GM18907 (cell line): ENCODE measurements at regions not wholly inside any gene's neighbourhood (a gene's known extent, or its start where the extent isn't known, plus 50 kb on each side); places are given as distances from the start of the nearest gene placed in this dataset.

Experiments
- ATAC-seq: cut with Tn5 transposase; IDR thresholded peaks from one replicate; pipeline ENCODE4 v1.9.1; 2021; ENCODE audit warnings: mild to moderate bottlenecking, moderate library complexity; ENCODE audit not compliant: unreplicated experiment

DNA sequence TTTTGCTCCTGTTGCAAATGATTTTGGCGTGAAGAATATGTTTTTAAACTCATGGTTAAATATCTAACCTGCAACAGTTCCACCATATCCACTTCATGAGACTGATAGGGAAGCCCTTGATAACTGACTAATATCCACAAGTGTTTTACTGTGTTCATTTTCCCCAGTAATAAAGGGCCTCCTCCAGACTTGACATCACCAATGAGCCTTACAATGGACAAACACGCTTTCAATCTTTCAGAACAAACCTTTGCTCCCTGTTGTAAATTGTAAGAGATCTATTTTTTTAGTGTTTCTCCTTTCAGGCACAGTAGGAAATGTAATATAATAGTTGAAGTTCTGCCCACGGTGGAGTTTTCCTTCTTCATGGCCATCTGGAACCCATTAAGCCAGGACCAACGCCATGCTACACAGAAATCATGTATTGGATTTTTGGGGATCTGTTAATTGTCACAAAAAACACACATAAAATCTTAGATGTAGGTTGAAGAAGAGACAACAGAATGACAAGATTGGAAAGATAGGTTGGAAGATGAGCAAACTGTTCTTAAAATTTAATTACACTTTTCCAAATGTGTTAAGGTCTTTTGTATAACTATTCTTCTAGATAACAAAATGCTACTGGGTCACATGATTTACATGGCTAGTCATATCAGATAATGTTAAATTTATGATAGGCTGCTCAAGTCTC lies 1030.1 kb downstream of the FSTL5 start:
- peak; percentile 12 for ATAC-seq

DNA sequence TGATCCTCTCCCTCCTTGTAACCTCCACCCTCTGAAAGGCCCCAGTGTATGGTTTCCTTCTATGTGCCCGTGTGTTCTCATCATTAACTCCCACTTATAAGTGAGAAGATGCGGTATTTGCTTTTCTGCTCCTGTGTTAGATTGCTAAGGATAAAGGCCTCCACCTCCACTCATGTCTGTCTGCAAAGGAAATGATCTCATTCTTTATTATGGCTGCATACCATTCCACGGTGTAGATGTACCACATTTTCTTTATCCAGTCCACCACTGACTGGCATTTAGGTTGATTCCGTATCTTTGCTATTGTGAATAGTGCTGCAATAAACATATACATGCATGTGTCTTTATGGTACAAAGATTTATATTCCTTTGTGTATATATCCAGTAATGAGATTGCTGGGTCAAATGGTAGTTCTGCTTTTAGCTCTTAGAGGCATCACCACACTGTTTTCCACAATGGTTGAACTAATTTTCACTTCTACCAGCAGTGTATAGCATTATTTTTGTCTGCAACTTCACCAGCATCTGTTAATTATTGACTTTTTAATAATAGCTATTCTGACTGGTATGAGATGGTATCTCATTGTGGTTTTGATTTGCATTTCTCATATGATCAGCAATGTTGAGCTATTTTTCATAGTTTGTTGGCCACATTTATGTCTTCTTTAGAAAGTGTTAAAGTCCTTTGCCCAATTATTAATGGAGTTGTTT lies 1030.9 kb downstream of the FSTL5 start:
- ATAC-seq: peak; percentile 97

DNA sequence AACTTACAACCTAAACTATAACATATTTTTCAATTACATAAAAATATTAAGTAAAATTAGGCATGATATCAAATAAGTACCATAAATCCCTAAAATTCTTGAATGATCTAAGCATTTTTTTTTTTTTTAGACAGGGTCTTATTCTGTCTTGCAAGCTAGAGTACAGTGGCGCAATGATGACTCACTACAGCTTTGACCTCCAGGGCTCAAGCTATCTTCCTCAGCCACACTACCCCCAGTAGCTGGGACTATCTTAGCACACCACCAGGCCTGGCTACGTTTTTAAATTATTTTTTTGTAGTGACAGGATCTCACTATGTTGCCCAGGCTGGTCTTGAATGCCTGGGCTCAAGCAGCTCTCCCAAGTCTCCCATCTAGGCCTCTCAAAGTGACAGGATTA lies 1042.3 kb downstream of the FSTL5 start:
- no peak for ATAC-seq

DNA sequence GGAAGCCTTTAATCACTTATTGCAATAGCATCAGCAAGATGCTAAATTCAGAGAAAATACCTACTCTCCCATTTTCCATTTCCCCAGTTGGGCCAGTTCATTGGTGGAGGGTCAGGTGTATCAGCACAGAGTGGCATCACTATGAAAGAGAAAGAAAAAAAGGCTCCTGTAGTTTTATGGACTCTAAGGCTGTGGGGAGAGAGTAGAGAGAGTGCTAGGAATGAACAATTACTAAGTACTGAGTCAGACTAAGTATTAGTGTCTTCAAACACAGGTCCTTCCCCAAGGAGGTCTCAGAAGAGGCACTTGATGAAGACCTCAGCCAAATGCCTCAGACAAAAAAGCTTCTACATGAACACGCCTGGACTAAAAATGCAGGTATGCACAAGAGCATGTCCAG lies 1061.9 kb downstream of the FSTL5 start:
- ATAC-seq: no peak

DNA sequence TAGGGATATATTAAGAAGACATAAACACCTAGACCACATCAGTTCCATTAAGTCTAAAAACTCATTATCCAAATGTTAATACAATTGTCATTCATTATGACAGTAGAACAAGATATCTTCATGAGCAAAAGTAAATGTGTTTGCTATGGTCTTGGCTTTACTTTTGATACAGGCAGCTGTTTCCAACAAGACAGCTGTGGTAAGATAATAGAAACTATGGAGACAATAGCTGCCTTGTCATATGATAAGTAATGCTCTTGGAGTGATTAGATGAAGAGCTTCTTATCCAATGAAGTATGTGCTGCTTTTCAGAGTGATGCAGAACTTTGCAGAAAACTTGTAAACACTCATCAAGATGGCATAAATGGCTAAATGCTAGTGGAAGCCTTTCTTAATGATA lies 1066.0 kb downstream of the FSTL5 start:
- ATAC-seq: no peak

DNA sequence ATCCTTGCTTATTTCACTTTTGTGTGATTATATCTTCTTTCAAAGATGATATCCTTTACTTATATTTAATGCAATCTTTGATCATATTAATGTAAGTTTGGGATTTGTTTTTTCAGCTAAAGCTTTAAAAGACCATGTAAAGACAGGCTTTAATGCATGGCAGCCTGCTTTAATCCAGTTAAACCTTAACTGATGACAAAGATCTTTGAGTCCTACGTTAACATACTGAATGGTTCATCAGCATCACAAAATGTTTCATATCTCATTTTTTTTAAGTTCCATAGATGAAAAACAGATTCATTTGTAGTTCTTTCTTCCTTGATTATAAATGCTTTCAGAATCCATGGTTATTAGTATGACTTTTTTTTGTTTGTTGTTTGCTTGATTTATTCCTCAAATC lies 1102.8 kb downstream of the FSTL5 start:
- ATAC-seq: no peak
